MCF 10A (cell line): ENCODE measurements at regions not wholly inside any gene's neighbourhood (a gene's known extent, or its start where the extent isn't known, plus 50 kb on each side); places are given as distances from the start of the nearest gene placed in this dataset.

Experiments used
- BruUV-seq: library from RNA; stranded (reverse); fragments of 400-500 nt; replicated peaks from 2 replicates; lab custom pipeline; 2021; lab: Mats Ljungman, UMichigan
- CTCF ChIA-PET: fragments of 300-600 bp; sonication (Branson Sonifier 250); formaldehyde crosslinking; extraction: SDS; loops from one replicate; lab custom pipeline; 2021; ENCODE audit warnings: antibody characterized with exemption, inconsistent platforms; lab: Yijun Ruan, JAX
- POLR2A ChIA-PET: fragments of 300-600, 350-650 bp; sonication (Branson Sonifier 250); formaldehyde crosslinking; extraction: SDS; loops from one replicate; lab custom pipeline; 2020; ENCODE audit warnings: antibody characterized with exemption, inconsistent platforms; lab: Yijun Ruan, JAX
- DNase-seq: peaks from one replicate; pipeline ENCODE4 v3.0.0-alpha.2; 2018; ENCODE audit not compliant: unreplicated experiment
- H3K27ac Mint-ChIP-seq: one replicate; pipeline ENCODE4 v1.8.0; 2022; ENCODE audit warnings: mild to moderate bottlenecking, low read depth, mixed read lengths; ENCODE audit not compliant: unreplicated experiment
- H3K27me3 Mint-ChIP-seq: one replicate; pipeline ENCODE4 v1.8.0; 2022; ENCODE audit warnings: mixed read lengths; ENCODE audit not compliant: insufficient read depth, unreplicated experiment
- H3K36me3 Mint-ChIP-seq: one replicate; pipeline ENCODE4 v1.8.0; 2022; ENCODE audit warnings: mild to moderate bottlenecking, moderate library complexity, mixed read lengths; ENCODE audit not compliant: insufficient read depth, unreplicated experiment
- H3K4me1 Mint-ChIP-seq: one replicate; pipeline ENCODE4 v1.8.0; 2022; ENCODE audit warnings: mixed read lengths; ENCODE audit not compliant: insufficient read depth, unreplicated experiment
- H3K4me3 Mint-ChIP-seq: one replicate; pipeline ENCODE4 v1.8.0; 2022; ENCODE audit warnings: mild to moderate bottlenecking, moderate library complexity, mixed read lengths; ENCODE audit not compliant: unreplicated experiment
- H3K9me3 Mint-ChIP-seq: one replicate; pipeline ENCODE4 v1.8.0; 2022; ENCODE audit warnings: mixed read lengths; ENCODE audit not compliant: unreplicated experiment
- CTCF ChIP-seq: fragments of 200-600 bp; IDR thresholded peaks from one replicate; pipeline ENCODE4 v1.8.0; 2022; ENCODE audit warnings: antibody characterized with exemption, mild to moderate bottlenecking; ENCODE audit not compliant: unreplicated experiment
- intact Hi-C: fragments of 100-400 bp; cut with micrococcal nuclease; formaldehyde crosslinking; loops from 2 replicates; pipeline ENCODE4 v1.14.1; 2022

- no peaks in the 10 kb centered on the region for H3K36me3 Mint-ChIP-seq
- DNase-seq = no peak
- H3K27ac Mint-ChIP-seq = no peak overlapping the region
- no TSS peak for BruUV-seq
- H3K9me3 Mint-ChIP-seq = peaks cover 16% of the 10 kb centered on the region
- POLR2A ChIA-PET = interaction anchor here (0.9 to 4.7 kb wide), 5 partner anchors 12 to 265 kb away, joined by 3 to 52 read pairs (median 3); partner anchors contain the start of genes ABHD4 and DAD1
- H3K4me1 Mint-ChIP-seq = no peaks in the 10 kb centered on the region
- intact Hi-C loops = no loop called here
- TF ChIP-seq CTCF = no peak
- H3K4me3 Mint-ChIP-seq = no peak overlapping the region
- H3K27me3 Mint-ChIP-seq = no peaks in the 10 kb centered on the region
- CTCF ChIA-PET = interaction anchor here (0.6 to 3.0 kb wide), 17 partner anchors 12 to 788 kb away, joined by 3 to 46 read pairs (median 4); no protein-coding TSS in a partner anchor
These were observed 256.2 kb downstream of the DAD1 start for GRCh38 chr14:22332686-22333421.

- DNase-seq = no peak
- Mint-ChIP-seq H3K27ac (no peak overlapping the region), H3K4me1 (no peaks in the 10 kb centered on the region), H3K4me3 (no peak overlapping the region), H3K9me3 (peaks cover 22% of the 10 kb centered on the region), H3K27me3 (no peaks in the 10 kb centered on the region), H3K36me3 (no peaks in the 10 kb centered on the region)
- intact Hi-C loops = no loop called here
- TF ChIP-seq CTCF = no peak
- ChIA-PET CTCF (interaction anchor here (2.2 kb wide), 1 partner anchor 10 kb away, joined by 7 read pairs; no protein-coding TSS in a partner anchor), POLR2A (no interaction called here)
- no TSS peak for BruUV-seq
These were observed 259.7 kb downstream of the DAD1 start for GRCh38 chr14:22329371-22329770.

GRCh38 chr14:22325676-22326400 lies 263.2 kb downstream of the DAD1 start:
- H3K4me3 Mint-ChIP-seq = no peak overlapping the region
- peaks cover 13% of the 10 kb centered on the region for H3K27me3 Mint-ChIP-seq
- CTCF ChIA-PET = interaction anchor here (0.6 to 12.1 kb wide), 9 partner anchors 12 to 1549 kb away, joined by 3 to 294 read pairs (median 3); no protein-coding TSS in a partner anchor
- intact Hi-C loops = no loop called here
- peaks cover 22% of the 10 kb centered on the region for H3K9me3 Mint-ChIP-seq
- POLR2A ChIA-PET = no interaction called here
- no peak for TF ChIP-seq CTCF
- H3K4me1 Mint-ChIP-seq = no peaks in the 10 kb centered on the region
- no peak for DNase-seq
- H3K36me3 Mint-ChIP-seq = no peaks in the 10 kb centered on the region
- no TSS peak for BruUV-seq
- no peak overlapping the region for H3K27ac Mint-ChIP-seq

GRCh38 chr14:22320362-22320750 lies 268.7 kb downstream of the DAD1 start:
- intact Hi-C loops = no loop called here
- DNase-seq = no peak
- Mint-ChIP-seq H3K36me3 (no peaks in the 10 kb centered on the region), H3K4me1 (peaks cover 4% of the 10 kb centered on the region), H3K9me3 (no peaks in the 10 kb centered on the region), H3K4me3 (no peak overlapping the region), H3K27ac (no peak overlapping the region), H3K27me3 (peaks cover 13% of the 10 kb centered on the region)
- ChIA-PET POLR2A (interaction anchor here (0.9 to 3.0 kb wide), 4 partner anchors 46 to 55 kb away, joined by 3 to 24 read pairs (median 8); no protein-coding TSS in a partner anchor), CTCF (interaction anchor here (0.6 to 12.1 kb wide), 43 partner anchors 8 to 408 kb away, joined by 3 to 294 read pairs (median 7); no protein-coding TSS in a partner anchor)
- no TSS peak for BruUV-seq
- no peak for TF ChIP-seq CTCF
